Type B pancreatic cell (in vitro differentiated cells): ENCODE measurements at regions not wholly inside any gene's neighbourhood (a gene's known extent, or its start where the extent isn't known, plus 50 kb on each side); places are given as distances from the start of the nearest gene placed in this dataset.

ENCODE experiments used
- DNase-seq: peaks from one replicate; pipeline ENCODE4 v3.0.0; 2021; ENCODE audit warnings: mixed read lengths; ENCODE audit not compliant: unreplicated experiment; ENCODE audit errors: extremely low spot score
- H3K27ac Mint-ChIP-seq: 2 replicates; pipeline ENCODE4 v1.8.0; 2021; ENCODE audit warnings: mild to moderate bottlenecking, mixed read lengths
- H3K27me3 Mint-ChIP-seq: 2 replicates; pipeline ENCODE4 v1.8.0; 2021; ENCODE audit warnings: mixed read lengths
- H3K36me3 Mint-ChIP-seq: 2 replicates; pipeline ENCODE4 v1.8.0; 2021; ENCODE audit warnings: mixed read lengths
- H3K4me1 Mint-ChIP-seq: one replicate; pipeline ENCODE4 v1.8.0; 2021; ENCODE audit warnings: mixed read lengths; ENCODE audit not compliant: unreplicated experiment
- H3K4me3 Mint-ChIP-seq: 2 replicates; pipeline ENCODE4 v1.8.0; 2021; ENCODE audit warnings: mild to moderate bottlenecking, mixed read lengths
- H3K9me3 Mint-ChIP-seq: 2 replicates; pipeline ENCODE4 v1.8.0; 2021; ENCODE audit warnings: mixed read lengths
- CTCF ChIP-seq: fragments of 200-600 bp; sonication (generic); conservative IDR thresholded peaks from 2 replicates; pipeline ENCODE4 v1.5.0; 2021; ENCODE audit warnings: antibody characterized with exemption, mild to moderate bottlenecking

DNA sequence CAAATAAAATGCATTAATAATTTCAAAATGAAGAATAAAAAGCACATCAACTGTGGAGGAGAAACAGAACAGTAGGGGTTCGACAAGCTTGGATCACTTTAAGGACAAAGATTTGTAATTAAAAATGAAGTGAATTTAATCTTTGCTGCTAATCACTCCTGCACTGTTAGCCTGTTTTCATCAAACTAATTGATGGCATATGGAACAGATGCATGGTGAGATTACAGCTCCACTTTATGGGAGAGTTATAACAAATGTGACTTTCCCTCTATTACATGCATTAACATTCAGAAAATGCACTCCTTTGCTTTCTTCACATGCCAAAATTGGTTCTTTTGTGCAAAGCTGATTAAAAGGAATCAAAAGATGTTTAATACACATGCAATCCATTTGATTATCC, 207.2 kb upstream of the C21orf91 start:
- Mint-ChIP-seq H3K9me3 (no peaks in the 10 kb centered on the region), H3K4me1 (no peaks in the 10 kb centered on the region), H3K27me3 (no peaks in the 10 kb centered on the region), H3K36me3 (no peaks in the 10 kb centered on the region), H3K27ac (no peak overlapping the region), H3K4me3 (no peak overlapping the region)
- TF ChIP-seq CTCF = no peak
- no peak for DNase-seq

DNA sequence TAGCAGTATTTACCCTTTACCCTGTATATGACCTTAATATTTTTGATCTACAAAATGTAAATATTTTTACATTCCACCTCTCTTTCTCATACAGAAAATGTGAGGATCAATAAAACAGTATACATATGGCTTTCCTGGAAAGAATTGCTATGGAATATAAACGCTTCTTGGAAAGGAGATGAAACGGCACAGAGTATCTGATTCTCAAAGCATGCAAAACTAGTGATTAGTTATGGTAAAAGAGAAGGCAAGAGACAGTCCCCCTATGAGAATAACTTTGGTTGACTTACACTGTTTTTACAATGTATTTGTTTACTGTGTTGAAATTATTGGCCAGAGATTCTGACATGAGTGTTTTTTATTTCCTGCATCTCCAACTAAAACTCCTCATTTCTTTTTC, 204.6 kb upstream of the C21orf91 start:
- Mint-ChIP-seq H3K27me3 (no peaks in the 10 kb centered on the region), H3K36me3 (no peaks in the 10 kb centered on the region), H3K27ac (no peak overlapping the region), H3K4me3 (no peak overlapping the region), H3K4me1 (no peaks in the 10 kb centered on the region), H3K9me3 (no peaks in the 10 kb centered on the region)
- DNase-seq = no peak
- no peak for TF ChIP-seq CTCF

DNA sequence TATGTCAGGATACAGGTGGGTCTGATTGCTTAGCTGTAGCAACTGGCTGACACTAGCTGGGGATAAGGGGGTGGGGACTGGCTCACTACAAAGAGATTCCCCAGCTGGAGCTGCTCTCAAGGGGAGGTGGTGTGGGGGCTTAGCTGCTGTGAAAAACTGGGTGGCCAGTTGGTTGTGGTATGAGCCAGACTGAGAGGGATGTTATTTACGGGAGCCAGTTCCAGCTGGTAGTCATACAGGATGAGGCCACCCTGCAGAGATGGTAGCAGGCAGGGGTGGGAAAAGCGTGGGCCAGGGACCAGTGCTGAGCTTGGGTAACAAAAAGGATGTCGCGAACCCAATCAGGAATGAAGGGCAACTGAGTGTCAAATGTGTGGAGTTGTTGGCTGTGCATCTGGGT, 204.0 kb upstream of the C21orf91 start:
- no peaks in the 10 kb centered on the region for H3K27me3 Mint-ChIP-seq
- no peaks in the 10 kb centered on the region for H3K4me1 Mint-ChIP-seq
- no peak for TF ChIP-seq CTCF
- no peak overlapping the region for H3K4me3 Mint-ChIP-seq
- no peaks in the 10 kb centered on the region for H3K9me3 Mint-ChIP-seq
- no peak overlapping the region for H3K27ac Mint-ChIP-seq
- H3K36me3 Mint-ChIP-seq = no peaks in the 10 kb centered on the region
- DNase-seq = no peak

DNA sequence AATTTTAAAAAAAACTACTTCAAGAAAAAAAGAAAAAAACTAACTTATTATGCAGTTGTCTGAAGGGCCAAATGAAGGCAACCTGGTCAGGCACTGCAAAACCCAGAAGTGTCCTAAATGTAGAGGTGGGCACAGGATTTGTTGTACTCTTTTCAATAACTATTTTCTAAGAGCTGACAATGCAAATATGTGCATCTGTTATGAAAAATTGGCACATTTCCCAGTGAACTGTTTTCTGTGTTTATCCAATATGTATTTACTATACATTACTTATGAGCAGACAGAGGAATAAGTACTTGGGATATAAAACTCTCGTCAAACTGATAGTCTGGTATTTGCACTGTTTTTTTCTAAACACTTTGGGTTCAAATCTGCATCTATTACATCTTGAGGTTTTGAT, 188.0 kb upstream of the C21orf91 start:
- H3K36me3 Mint-ChIP-seq = no peaks in the 10 kb centered on the region
- no peaks in the 10 kb centered on the region for H3K27me3 Mint-ChIP-seq
- H3K4me3 Mint-ChIP-seq = no peak overlapping the region
- no peak overlapping the region for H3K27ac Mint-ChIP-seq
- no peaks in the 10 kb centered on the region for H3K4me1 Mint-ChIP-seq
- TF ChIP-seq CTCF = no peak
- H3K9me3 Mint-ChIP-seq = no peaks in the 10 kb centered on the region
- DNase-seq = no peak

GRCh38 chr21:18006691-18007090, 187.5 kb upstream of the C21orf91 start:
- no peaks in the 10 kb centered on the region for H3K36me3 Mint-ChIP-seq
- no peaks in the 10 kb centered on the region for H3K9me3 Mint-ChIP-seq
- no peak overlapping the region for H3K27ac Mint-ChIP-seq
- H3K4me3 Mint-ChIP-seq = no peak overlapping the region
- no peak for DNase-seq
- TF ChIP-seq CTCF = no peak
- H3K4me1 Mint-ChIP-seq = no peaks in the 10 kb centered on the region
- H3K27me3 Mint-ChIP-seq = no peaks in the 10 kb centered on the region

DNA sequence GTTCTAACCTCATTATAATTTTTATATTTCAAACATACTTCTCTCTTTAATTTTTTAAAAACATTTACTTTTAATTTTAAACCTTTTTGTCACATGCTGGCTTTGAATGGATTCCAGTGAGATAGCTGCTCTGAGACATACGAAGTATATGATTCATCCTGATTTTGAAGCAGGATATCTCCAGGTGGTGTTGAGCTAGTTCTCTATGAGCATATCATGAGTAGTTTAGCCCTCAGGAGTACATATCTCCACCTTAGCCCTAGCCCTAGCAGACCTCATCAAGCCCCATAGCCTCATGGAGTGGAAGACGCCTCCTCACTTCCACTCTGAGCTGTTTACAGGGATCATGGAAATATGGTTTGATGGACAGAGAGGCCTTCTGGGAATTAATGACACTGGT, 183.2 kb upstream of the C21orf91 start:
- H3K36me3 Mint-ChIP-seq = no peaks in the 10 kb centered on the region
- H3K27me3 Mint-ChIP-seq = no peaks in the 10 kb centered on the region
- no peak for TF ChIP-seq CTCF
- no peak overlapping the region for H3K27ac Mint-ChIP-seq
- no peak for DNase-seq
- H3K4me3 Mint-ChIP-seq = no peak overlapping the region
- peaks cover 14% of the 10 kb centered on the region for H3K9me3 Mint-ChIP-seq
- H3K4me1 Mint-ChIP-seq = peaks cover 12% of the 10 kb centered on the region
